GM21737 (cell line): ENCODE measurements at regions not wholly inside any gene's neighbourhood (a gene's known extent, or its start where the extent isn't known, plus 50 kb on each side); places are given as distances from the start of the nearest gene placed in this dataset.
"Not testable (repeated sequence)": the region's sequence is repeated elsewhere in the genome, so short reads cannot be mapped to it uniquely, and the experiment has no call there.

Experiments
- ATAC-seq: cut with Tn5 transposase; IDR thresholded peaks from one replicate; pipeline ENCODE4 v1.9.1; 2021; ENCODE audit warnings: mild to moderate bottlenecking, moderate library complexity; ENCODE audit not compliant: unreplicated experiment

GRCh38 chr22:23501261-23501619, 78.8 kb downstream of the IGLL1 start:
- ATAC-seq: no peak

- no peak for ATAC-seq
These were observed 79.4 kb downstream of the IGLL1 start for GRCh38 chr22:23500508-23501260.

GRCh38 chr22:23499845-23500500, 80.1 kb downstream of the IGLL1 start:
- no peak for ATAC-seq

GRCh38 chr22:23498811-23499798, 81.0 kb downstream of the IGLL1 start:
- no peak for ATAC-seq

GRCh38 chr22:23497889-23498288, 82.2 kb downstream of the IGLL1 start:
- ATAC-seq: not testable (repeated sequence)

- no peak for ATAC-seq
These were observed 82.8 kb downstream of the IGLL1 start for GRCh38 chr22:23497016-23497885.

- ATAC-seq: no peak
These were observed 83.7 kb downstream of the IGLL1 start for GRCh38 chr22:23496445-23496833.

- ATAC-seq: no peak
These were observed 84.3 kb downstream of the IGLL1 start for GRCh38 chr22:23495614-23496444.

- ATAC-seq: no peak
These were observed 85.2 kb downstream of the IGLL1 start for GRCh38 chr22:23494930-23495266.

- ATAC-seq: no peak
These were observed 94.6 kb downstream of the IGLL1 start for GRCh38 chr22:23485490-23485889.

GRCh38 chr22:23484651-23485050, 95.4 kb downstream of the IGLL1 start:
- ATAC-seq: no peak

GRCh38 chr22:23481369-23481768, 98.7 kb downstream of the IGLL1 start:
- ATAC-seq: no peak

GRCh38 chr22:23478175-23478574, 101.9 kb downstream of the IGLL1 start:
- no peak for ATAC-seq

GRCh38 chr22:23474531-23474930, 105.6 kb downstream of the IGLL1 start:
- not testable (repeated sequence) for ATAC-seq

- no peak for ATAC-seq
These were observed 106.2 kb downstream of the IGLL1 start for GRCh38 chr22:23473901-23474300.

- not testable (repeated sequence) for ATAC-seq
These were observed 107.7 kb downstream of the IGLL1 start for GRCh38 chr22:23472376-23472775.

GRCh38 chr22:23471698-23472097, 108.4 kb downstream of the IGLL1 start:
- ATAC-seq: no peak

- ATAC-seq: no peak
These were observed 109.2 kb downstream of the IGLL1 start for GRCh38 chr22:23470811-23471389.

- ATAC-seq: no peak
These were observed 112.3 kb downstream of the IGLL1 start for GRCh38 chr22:23467721-23468294.
